Fibroblast of skin of scalp (primary cell): ENCODE measurements at regions not wholly inside any gene's neighbourhood (a gene's known extent, or its start where the extent isn't known, plus 50 kb on each side); places are given as distances from the start of the nearest gene placed in this dataset.

Experiments
- DNase-seq: peaks from one replicate; pipeline ENCODE4 v3.0.0-alpha.2; 2013

- DNase-seq = peak; percentile 89
Observed at GRCh38 chr11:122170815-122171475, 54.9 kb upstream of the BLID start.

GRCh38 chr11:122168218-122168617, 52.2 kb upstream of the BLID start:
- no peak for DNase-seq

- peak; percentile 74 for DNase-seq
Observed at GRCh38 chr11:122167100-122167499, 51.1 kb upstream of the BLID start.

GRCh38 chr11:122165607-122166371, 49.8 kb upstream of the BLID start:
- no peak for DNase-seq
